Spinal cord (tissue), 9 donors: ENCODE measurements at regions not wholly inside any gene's neighbourhood (a gene's known extent, or its start where the extent isn't known, plus 50 kb on each side); places are given as distances from the start of the nearest gene placed in this dataset.
A peak's percentile ranks its signal among the peaks of the same experiment; 100 is the strongest.

Source experiments
- DNase-seq, 6 donors: peaks; one replicate each; pipeline versions ENCODE4 v3.0.0 to v3.0.0-alpha.2; 2013 to 2015; ENCODE audit warnings: low spot score in 6 of 6, low read depth in 4 of 6
- H3K27ac ChIP-seq: one replicate; pipeline ENCODE4 v1.5.1; 2013; ENCODE audit warnings: low read depth, low read length, control low read depth
- H3K27me3 ChIP-seq: one replicate; pipeline ENCODE4 v1.6.1; 2013; ENCODE audit warnings: low read length; ENCODE audit not compliant: control insufficient read depth, insufficient read depth
- H3K36me3 ChIP-seq: one replicate; pipeline ENCODE4 v1.6.1; 2013; ENCODE audit warnings: low read length; ENCODE audit not compliant: control insufficient read depth, insufficient read depth
- H3K4me1 ChIP-seq: one replicate; pipeline ENCODE4 v1.6.1; 2013; ENCODE audit warnings: low read length; ENCODE audit not compliant: control insufficient read depth, insufficient read depth
- H3K4me3 ChIP-seq: one replicate; pipeline ENCODE4 v1.5.1; 2013; ENCODE audit warnings: low read depth, low read length, control low read depth
- H3K9me3 ChIP-seq: one replicate; pipeline ENCODE4 v1.6.1; 2013; ENCODE audit warnings: low read length; ENCODE audit not compliant: control insufficient read depth, insufficient read depth
- WGBS: methylation state at CpG from one replicate; pipeline ENCODE4 v1.1.5; 2013; ENCODE audit warnings: missing lambda C conversion rate; ENCODE audit not compliant: insufficient coverage; 5-methylcytosine and 5-hydroxymethylcytosine counted together
- donor health status: healthy.

GRCh38 chr3:111244760-111245159, 173.1 kb downstream of the NECTIN3 start:
- Histone ChIP-seq H3K4me3 (no peak overlapping the region), H3K9me3 (peaks cover 6% of the 10 kb centered on the region), H3K27me3 (no peaks in the 10 kb centered on the region), H3K36me3 (no peaks in the 10 kb centered on the region), H3K27ac (no peak overlapping the region), H3K4me1 (no peaks in the 10 kb centered on the region)
- DNase-seq, result no peak
- WGBS, result no CpG with 5 or more reads among the region's 1 CpG

- H3K4me1 ChIP-seq, result no peaks in the 10 kb centered on the region
- WGBS, result 71% methylated on average over 4 of the region's 7 CpGs
- DNase-seq, result no peak
- no peak overlapping the region for H3K27ac ChIP-seq
- no peaks in the 10 kb centered on the region for H3K27me3 ChIP-seq
- H3K4me3 ChIP-seq, result no peak overlapping the region
- H3K36me3 ChIP-seq, result no peaks in the 10 kb centered on the region
- H3K9me3 ChIP-seq, result peaks cover 5% of the 10 kb centered on the region
Observed at GRCh38 chr3:111246967-111247760, 175.5 kb downstream of the NECTIN3 start.

- Histone ChIP-seq H3K36me3 (no peaks in the 10 kb centered on the region), H3K27me3 (no peaks in the 10 kb centered on the region), H3K4me3 (no peak overlapping the region), H3K27ac (no peak overlapping the region), H3K4me1 (no peaks in the 10 kb centered on the region), H3K9me3 (no peaks in the 10 kb centered on the region)
- no CpG with 5 or more reads among the region's 1 CpG for WGBS
- no peak for DNase-seq
Observed at GRCh38 chr3:111248406-111248805, 176.8 kb downstream of the NECTIN3 start.

- Histone ChIP-seq H3K27me3 (no peaks in the 10 kb centered on the region), H3K9me3 (no peaks in the 10 kb centered on the region), H3K4me3 (no peak overlapping the region), H3K27ac (no peak overlapping the region), H3K4me1 (no peaks in the 10 kb centered on the region), H3K36me3 (no peaks in the 10 kb centered on the region)
- no peak for DNase-seq
Observed at GRCh38 chr3:111249421-111249820, 177.8 kb downstream of the NECTIN3 start.

GRCh38 chr3:111252779-111253178, 181.2 kb downstream of the NECTIN3 start:
- Histone ChIP-seq H3K27me3 (no peaks in the 10 kb centered on the region), H3K4me3 (no peak overlapping the region), H3K9me3 (no peaks in the 10 kb centered on the region), H3K4me1 (no peaks in the 10 kb centered on the region), H3K36me3 (no peaks in the 10 kb centered on the region), H3K27ac (no peak overlapping the region)
- DNase-seq, result no peak
- 62% methylated on average over 3 of the region's 3 CpGs for WGBS

GRCh38 chr3:111253733-111254132, 182.1 kb downstream of the NECTIN3 start:
- Histone ChIP-seq H3K36me3 (no peaks in the 10 kb centered on the region), H3K9me3 (no peaks in the 10 kb centered on the region), H3K4me3 (no peak overlapping the region), H3K27ac (no peak overlapping the region), H3K27me3 (no peaks in the 10 kb centered on the region), H3K4me1 (no peaks in the 10 kb centered on the region)
- no peak for DNase-seq
- WGBS, result 94% methylated on average over 1 of the region's 2 CpGs

- H3K36me3 ChIP-seq, result no peaks in the 10 kb centered on the region
- DNase-seq, result no peak
- no peaks in the 10 kb centered on the region for H3K4me1 ChIP-seq
- H3K4me3 ChIP-seq, result no peak overlapping the region
- no peak overlapping the region for H3K27ac ChIP-seq
- H3K27me3 ChIP-seq, result no peaks in the 10 kb centered on the region
- H3K9me3 ChIP-seq, result peaks cover 1% of the 10 kb centered on the region
Observed at GRCh38 chr3:111260878-111261277, 189.3 kb downstream of the NECTIN3 start.

- no peak for DNase-seq
- H3K27me3 ChIP-seq, result no peaks in the 10 kb centered on the region
- no peak overlapping the region for H3K27ac ChIP-seq
- H3K4me1 ChIP-seq, result no peaks in the 10 kb centered on the region
- no peak overlapping the region for H3K4me3 ChIP-seq
- H3K9me3 ChIP-seq, result no peaks in the 10 kb centered on the region
- no CpG with 5 or more reads among the region's 2 CpGs for WGBS
- H3K36me3 ChIP-seq, result no peaks in the 10 kb centered on the region
Observed at GRCh38 chr3:111269777-111270176, 198.2 kb downstream of the NECTIN3 start.

GRCh38 chr3:111277226-111277625, 205.6 kb downstream of the NECTIN3 start:
- Histone ChIP-seq H3K4me3 (no peak overlapping the region), H3K4me1 (no peaks in the 10 kb centered on the region), H3K27me3 (no peaks in the 10 kb centered on the region), H3K36me3 (no peaks in the 10 kb centered on the region), H3K27ac (no peak overlapping the region), H3K9me3 (no peaks in the 10 kb centered on the region)
- peak in 2 of 6 donors; percentile 36 to 44 for DNase-seq
- WGBS, result 19% methylated on average over 4 of the region's 4 CpGs

- Histone ChIP-seq H3K4me3 (no peak overlapping the region), H3K27ac (no peak overlapping the region), H3K27me3 (no peaks in the 10 kb centered on the region), H3K36me3 (no peaks in the 10 kb centered on the region), H3K9me3 (no peaks in the 10 kb centered on the region), H3K4me1 (no peaks in the 10 kb centered on the region)
- no peak for DNase-seq
Observed at GRCh38 chr3:111278959-111279358, 207.3 kb downstream of the NECTIN3 start.
